NOMO-1 treated with DMSO at 0.1 percent for 48 hours (cell line): ENCODE measurements at regions not wholly inside any gene's neighbourhood (a gene's known extent, or its start where the extent isn't known, plus 50 kb on each side); places are given as distances from the start of the nearest gene placed in this dataset.
"Not testable (repeated sequence)": the region's sequence is repeated elsewhere in the genome, so short reads cannot be mapped to it uniquely, and the experiment has no call there.

Experiments
- DNase-seq: peaks from one replicate; lab custom pipeline; 2025; ENCODE audit not compliant: unreplicated experiment; lab: John Stamatoyannopoulos, UW

DNA sequence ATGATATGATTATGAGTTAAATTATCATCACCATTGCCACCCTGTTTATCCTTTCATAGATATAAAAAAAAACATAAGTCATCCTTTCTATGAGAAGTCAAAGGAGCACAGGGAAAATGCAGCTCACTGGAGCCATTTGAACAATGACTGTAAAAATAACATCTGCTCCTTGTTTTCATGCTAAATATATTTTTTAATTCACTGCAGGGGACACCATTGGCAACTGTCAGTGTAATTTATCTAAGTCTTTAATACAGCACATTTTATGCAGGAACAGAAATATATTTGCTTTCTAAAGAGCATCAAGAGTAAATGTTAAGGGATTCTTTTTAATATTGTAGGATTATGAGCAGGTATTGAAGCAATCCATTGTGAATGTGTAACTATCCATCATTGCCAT, 371.3 kb downstream of the ZBBX start:
- no peak for DNase-seq

DNA sequence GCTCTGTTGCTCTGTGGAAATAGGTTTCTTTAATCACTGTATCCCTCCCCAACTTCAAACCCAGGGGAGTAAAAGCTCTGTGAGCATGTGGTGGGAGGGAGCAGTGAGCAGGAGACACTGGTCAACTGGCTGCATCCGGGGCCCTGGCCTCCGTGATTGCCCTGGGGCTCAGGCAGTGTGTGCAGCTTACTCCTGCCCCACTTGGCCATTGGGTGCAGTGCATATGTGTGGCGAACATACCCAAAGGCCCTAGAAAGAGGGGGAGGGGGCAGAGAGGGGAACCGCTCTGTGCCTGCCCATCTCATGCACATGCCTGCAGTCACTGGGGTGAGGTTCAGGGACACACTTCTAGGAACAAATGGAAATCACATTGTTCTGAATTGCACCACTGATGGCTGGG, 378.7 kb downstream of the ZBBX start:
- no peak for DNase-seq

GRCh38 chr3:166993015-166993630, 387.0 kb downstream of the ZBBX start:
- no peak for DNase-seq

- no peak for DNase-seq
Measured at GRCh38 chr3:166986000-166986399, 394.1 kb downstream of the ZBBX start.

DNA sequence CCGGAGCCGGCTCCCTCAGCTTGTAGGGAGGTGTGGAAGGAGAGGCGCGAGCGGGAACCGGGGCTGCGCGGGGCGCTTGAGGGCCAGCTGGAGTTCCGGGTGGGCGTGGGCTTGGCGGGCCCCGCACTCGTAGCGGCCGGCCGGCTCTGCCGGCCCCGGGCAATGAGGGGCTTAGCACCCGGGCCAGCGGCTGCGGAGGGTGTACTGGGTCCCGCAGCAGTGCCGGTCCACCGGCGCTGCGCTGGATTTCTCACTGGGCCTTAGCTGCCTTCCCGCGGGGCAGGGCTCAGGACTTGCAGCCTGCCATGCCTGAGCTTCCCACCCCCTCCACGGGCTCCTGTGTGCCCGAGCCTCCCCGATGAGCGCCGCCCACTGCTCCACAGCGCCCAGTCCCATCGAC, 404.3 kb downstream of the ZBBX start:
- not testable (repeated sequence) for DNase-seq

DNA sequence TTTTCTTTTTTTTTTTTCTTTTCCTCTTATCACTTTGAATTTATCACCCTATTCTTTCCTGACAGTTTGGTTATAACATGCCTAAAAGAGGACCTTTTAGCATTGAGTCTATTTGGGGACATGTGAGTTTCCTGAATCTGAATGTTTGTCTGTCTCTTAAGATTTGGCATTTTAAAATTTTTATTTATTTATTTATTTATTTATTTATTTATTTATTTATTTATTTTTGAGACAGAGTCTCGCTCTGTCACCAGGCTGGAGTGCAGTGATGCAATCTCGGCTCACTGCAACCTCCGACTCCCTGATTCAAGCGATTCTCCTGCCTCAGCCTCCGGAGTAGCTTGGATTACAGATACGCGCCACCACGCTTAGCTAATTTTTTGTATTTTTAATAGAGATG, 412.4 kb downstream of the ZBBX start:
- not testable (repeated sequence) for DNase-seq

GRCh38 chr3:166962911-166963310, 417.2 kb downstream of the ZBBX start:
- DNase-seq = no peak

DNA sequence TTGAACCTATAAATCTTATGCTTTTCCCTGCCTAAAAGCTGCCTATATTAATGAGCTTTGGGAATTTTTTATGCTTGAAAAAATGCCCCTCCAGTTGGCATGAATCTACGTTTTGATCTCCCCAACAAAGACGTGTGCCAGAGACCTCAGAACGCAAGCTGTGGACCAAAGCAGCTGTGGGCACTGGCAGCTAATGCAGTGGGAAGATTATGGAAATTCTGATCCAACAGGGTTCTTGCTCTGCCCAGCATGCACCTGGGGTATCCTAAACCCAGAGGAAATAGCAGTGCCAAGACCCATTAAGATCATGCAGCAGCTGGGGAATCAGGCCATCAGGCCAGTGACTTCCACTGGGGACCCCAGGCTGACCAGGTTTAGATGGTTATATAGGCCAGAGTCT, 423.0 kb downstream of the ZBBX start:
- DNase-seq = no peak

- DNase-seq = no peak
Measured at GRCh38 chr3:166955201-166955939, 424.7 kb downstream of the ZBBX start.

DNA sequence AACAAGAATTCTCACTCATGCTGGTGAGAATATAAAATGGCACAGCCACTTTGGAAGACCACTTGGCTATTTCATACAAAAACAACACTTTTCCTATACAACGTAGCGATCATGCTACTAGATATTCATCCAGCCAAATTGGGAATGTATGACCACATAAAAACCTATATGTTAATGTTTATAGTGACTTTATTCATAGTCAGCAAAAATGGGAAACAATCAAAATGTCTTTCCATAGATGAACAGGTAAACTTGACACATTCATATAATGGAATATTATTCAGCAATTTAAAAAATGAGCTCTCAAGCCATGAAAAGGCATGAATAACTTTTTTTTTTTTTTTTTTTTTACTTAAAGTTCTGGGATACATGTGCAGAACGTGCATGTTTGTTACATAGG, 445.2 kb downstream of the ZBBX start:
- DNase-seq = no peak

DNA sequence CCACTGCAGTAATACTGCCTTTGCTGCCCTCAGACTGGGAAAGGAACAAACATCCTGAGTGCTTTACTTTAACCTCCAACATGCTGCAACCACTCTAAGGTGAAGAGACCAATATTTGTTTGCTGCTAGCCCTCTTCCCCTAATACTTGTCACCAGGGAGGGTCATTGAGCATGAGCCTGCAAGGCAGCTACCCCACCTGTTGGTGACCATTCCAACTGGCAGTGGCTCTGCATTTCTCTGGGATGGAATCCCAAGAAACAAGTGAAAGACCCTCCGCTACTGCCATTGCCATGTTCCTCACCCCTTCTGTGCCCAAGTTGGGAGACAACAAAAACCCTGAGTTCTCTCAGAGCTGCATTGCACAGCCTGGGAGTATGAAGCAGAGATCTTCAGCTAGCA, 462.7 kb downstream of the ZBBX start:
- no peak for DNase-seq

DNA sequence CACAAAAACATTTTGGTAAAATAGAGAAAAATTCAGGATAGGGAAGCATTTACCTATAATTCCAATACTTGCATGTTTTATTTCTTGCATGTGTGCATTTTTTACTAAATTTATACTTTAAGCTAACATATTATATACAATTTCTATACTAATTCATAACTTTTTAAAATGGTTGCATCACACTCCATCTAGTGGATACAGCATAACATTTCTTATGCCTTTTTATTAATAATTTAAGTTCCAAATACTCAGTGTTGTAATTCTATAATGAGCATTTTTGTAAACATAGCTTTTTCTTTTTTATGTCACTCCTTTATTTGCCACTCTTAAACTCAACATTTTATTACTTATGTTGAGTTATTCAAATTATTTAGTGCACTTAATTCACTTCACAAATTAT, 477.7 kb downstream of the ZBBX start:
- no peak for DNase-seq

DNA sequence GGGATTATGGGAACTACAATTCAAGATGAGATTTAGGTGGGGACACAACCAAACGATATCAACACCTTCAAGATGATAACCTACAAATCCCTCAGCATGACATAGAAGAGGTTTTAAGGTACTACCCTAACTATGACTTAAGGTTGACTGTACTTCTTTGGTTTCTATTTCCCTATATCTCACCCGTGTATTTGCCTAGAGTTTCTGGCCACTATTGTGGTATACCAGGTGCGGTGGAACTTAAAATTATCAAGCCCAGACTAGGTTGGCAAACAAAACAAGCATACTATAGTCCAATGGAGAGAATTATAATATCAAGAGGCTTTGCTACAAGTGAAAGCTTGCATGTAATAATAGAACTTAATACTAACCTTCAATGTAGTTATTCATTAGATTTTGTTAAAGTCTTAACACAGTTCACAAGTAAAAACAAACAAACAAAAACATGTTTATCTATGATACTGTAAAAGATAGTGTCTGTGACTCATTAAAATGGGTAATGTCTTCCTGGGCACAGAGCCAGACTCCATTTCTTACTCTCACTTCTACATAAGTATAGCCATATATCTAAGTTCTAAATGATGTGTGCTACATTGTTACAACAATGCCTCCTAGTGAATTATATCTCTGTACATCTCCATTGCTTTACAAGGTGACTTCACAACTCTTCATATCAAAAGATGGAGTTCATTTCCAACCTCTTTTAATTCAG, 479.1 kb downstream of the ZBBX start:
- DNase-seq = no peak

DNA sequence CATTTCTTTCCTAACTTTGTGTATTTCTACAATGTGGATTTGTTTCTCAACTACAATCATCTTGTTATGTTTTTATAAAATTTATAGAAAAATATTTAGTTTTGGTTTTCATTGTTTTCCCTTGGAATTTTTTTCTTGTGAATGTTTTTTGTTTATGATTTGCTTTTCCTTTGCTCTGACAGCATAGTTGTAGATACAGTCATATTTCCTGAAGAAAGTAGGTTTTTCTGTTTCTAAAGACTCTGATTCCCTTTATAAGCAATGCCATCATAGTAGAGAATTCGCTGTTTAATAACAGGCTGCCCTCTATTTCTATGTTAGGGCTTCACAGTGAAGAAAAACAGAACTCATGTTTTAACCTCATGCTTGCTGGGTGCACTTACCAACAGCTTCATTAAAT, 482.3 kb downstream of the ZBBX start:
- no peak for DNase-seq

GRCh38 chr3:166889241-166889640, 490.9 kb downstream of the ZBBX start:
- peak; percentile 5 for DNase-seq

- peak; percentile 8 for DNase-seq
Measured at GRCh38 chr3:166879661-166880060, 500.4 kb downstream of the ZBBX start.

- no peak for DNase-seq
Measured at GRCh38 chr3:166877971-166878370, 502.1 kb downstream of the ZBBX start.

GRCh38 chr3:166864473-166865467, 515.3 kb downstream of the ZBBX start:
- DNase-seq = no peak

- DNase-seq = no peak
Measured at GRCh38 chr3:166860217-166860616, 519.9 kb downstream of the ZBBX start.

DNA sequence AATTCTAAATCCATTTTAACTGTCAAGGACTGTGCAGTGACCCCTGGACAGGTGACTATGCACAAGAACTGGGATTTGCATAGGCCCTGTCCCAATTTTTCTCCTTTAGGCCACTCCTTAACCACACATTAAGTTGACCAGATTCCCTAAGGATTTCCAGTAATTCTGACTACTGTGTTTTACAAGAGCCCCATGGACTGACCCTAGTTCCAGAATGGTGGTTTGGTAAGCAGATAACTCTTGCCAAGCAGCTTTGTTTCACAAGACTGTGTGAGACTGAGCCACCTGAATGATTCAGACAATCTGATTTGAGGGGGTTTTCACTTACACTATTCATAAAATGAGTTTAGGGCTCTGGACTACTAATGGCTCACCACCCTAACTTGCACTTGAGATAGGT, 535.8 kb downstream of the ZBBX start:
- no peak for DNase-seq

DNA sequence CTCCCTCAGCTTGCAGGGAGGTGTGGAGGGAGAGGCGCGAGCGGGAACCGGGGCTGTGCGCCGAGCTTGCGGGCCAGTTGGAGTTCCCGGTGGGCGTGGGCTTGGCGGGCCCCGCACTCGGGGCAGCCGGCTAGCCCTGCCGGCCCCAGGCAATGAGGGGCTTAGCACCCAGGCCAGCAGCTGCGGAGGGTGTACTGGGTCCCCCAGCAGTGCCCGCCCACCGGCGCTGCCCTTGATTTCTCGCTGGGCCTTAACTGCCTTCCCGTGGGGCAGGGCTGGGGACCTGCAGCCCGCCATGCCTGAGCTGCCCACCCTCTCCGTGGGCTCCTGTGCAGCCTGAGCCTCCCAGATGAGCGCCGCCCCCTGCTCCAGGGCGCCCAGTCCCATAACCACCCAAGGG, 537.3 kb downstream of the ZBBX start:
- DNase-seq = not testable (repeated sequence)
